SK-N-SH (cell line): ENCODE measurements at regions not wholly inside any gene's neighbourhood (a gene's known extent, or its start where the extent isn't known, plus 50 kb on each side); places are given as distances from the start of the nearest gene placed in this dataset.

ENCODE experiments used
- CHD2 ChIP-seq: fragments of 150-350 bp; IDR thresholded peaks from 2 replicates; pipeline ENCODE4 v1.6.1; 2018; ENCODE audit warnings: low read length; ENCODE audit not compliant: partially characterized antibody
- EP300 ChIP-seq, 2 experiments: IDR thresholded peaks; 2 replicates each; pipeline versions ENCODE4 v1.4.0 to v1.6.1; 2012; ENCODE audit warnings: borderline replicate concordance in 1 of 2, low read depth in 1 of 2, low read length in 1 of 2
- EZH2phosphoT487 ChIP-seq: fragments of 200-600 bp; sonication (generic); IDR thresholded peaks from 2 replicates; pipeline ENCODE4 v1.6.1; 2017; ENCODE audit warnings: low read depth, mixed run types, mild to moderate bottlenecking, antibody characterized with exemption, moderate library complexity, borderline replicate concordance
- MEF2A ChIP-seq: IDR thresholded peaks from 2 replicates; pipeline ENCODE4 v1.4.0; 2012; ENCODE audit warnings: low read depth, borderline replicate concordance
- MXI1 ChIP-seq: IDR thresholded peaks from 2 replicates; pipeline ENCODE4 v1.6.1; 2012; ENCODE audit warnings: mild to moderate bottlenecking, low read depth, low read length, improper control_type of control experiment
- POLR2AphosphoS5 ChIP-seq: IDR thresholded peaks from 2 replicates; pipeline ENCODE4 v1.6.1; 2012; ENCODE audit warnings: low read depth, low read length
- RCOR1 ChIP-seq: fragments of 150-350 bp; IDR thresholded peaks from 2 replicates; pipeline ENCODE4 v1.6.1; 2017; ENCODE audit warnings: antibody characterized with exemption, low read length
- SMC3 ChIP-seq: IDR thresholded peaks from 2 replicates; pipeline ENCODE4 v1.6.1; 2012; ENCODE audit warnings: low read depth, low read length, improper control_type of control experiment
- TF ChIP-seq, protein P1 (sequence below): IDR thresholded peaks from 2 replicates; pipeline ENCODE4 v1.4.0; 2012; ENCODE audit warnings: low read depth
- TF ChIP-seq, protein P2 (sequence below): fragments of 200-600 bp; sonication (generic); IDR thresholded peaks from 2 replicates; pipeline ENCODE4 v1.6.1; 2017; ENCODE audit warnings: antibody characterized with exemption, mild to moderate bottlenecking, moderate library complexity

GRCh38 chr1:29676496-29676895 is 440.2 kb downstream of the PTPRU start:
- TF ChIP-seq, protein P1, sequence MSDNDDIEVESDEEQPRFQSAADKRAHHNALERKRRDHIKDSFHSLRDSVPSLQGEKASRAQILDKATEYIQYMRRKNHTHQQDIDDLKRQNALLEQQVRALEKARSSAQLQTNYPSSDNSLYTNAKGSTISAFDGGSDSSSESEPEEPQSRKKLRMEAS: no peak
- TF ChIP-seq RCOR1 (no peak), EZH2phosphoT487 (no peak), EP300 (IDR thresholded peaks at IDR 0.05; ENCODE audit: borderline replicate concordance in 1 of 2, low read depth in 1 of 2, low read length in 1 of 2) (no peak), POLR2AphosphoS5 (no peak), MXI1 (no peak), CHD2 (no peak), SMC3 (no peak), MEF2A (no peak)
- TF ChIP-seq, protein P2, sequence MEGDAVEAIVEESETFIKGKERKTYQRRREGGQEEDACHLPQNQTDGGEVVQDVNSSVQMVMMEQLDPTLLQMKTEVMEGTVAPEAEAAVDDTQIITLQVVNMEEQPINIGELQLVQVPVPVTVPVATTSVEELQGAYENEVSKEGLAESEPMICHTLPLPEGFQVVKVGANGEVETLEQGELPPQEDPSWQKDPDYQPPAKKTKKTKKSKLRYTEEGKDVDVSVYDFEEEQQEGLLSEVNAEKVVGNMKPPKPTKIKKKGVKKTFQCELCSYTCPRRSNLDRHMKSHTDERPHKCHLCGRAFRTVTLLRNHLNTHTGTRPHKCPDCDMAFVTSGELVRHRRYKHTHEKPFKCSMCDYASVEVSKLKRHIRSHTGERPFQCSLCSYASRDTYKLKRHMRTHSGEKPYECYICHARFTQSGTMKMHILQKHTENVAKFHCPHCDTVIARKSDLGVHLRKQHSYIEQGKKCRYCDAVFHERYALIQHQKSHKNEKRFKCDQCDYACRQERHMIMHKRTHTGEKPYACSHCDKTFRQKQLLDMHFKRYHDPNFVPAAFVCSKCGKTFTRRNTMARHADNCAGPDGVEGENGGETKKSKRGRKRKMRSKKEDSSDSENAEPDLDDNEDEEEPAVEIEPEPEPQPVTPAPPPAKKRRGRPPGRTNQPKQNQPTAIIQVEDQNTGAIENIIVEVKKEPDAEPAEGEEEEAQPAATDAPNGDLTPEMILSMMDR: no peak
